ENCODE measurements at regions not wholly inside any gene's neighbourhood (a gene's known extent, or its start where the extent isn't known, plus 50 kb on each side); places are given as distances from the start of the nearest gene placed in this dataset.

- WGBS (ENCODE audit: insufficient coverage, low coverage, missing lambda C conversion rate) = 3% methylated on average over 11 of the region's 11 CpGs
- no peak for FAIRE-seq
- H3K4me3 ChIP-seq = no peak overlapping the region
- H2AFZ ChIP-seq (ENCODE audit: low read depth, low read length) = no peak overlapping the region
- peaks cover 0 to 3% of the 10 kb centered on the region in 2 experiments; a peak in 1 of 5 replicates for H3K4me1 ChIP-seq (replicated peaks in 1 of 2; ENCODE audit: control insufficient read depth in 2 of 2, insufficient read depth in 2 of 2, low read length in 2 of 2)
- no peaks in the 10 kb centered on the region for H3K36me3 ChIP-seq (ENCODE audit: control insufficient read depth, insufficient read depth, low read length)
- ATAC-seq = no peak
- POLR2A ChIA-PET = interaction anchor here (0.6 to 0.7 kb wide), 4 partner anchors 11 to 151 kb away, joined by 3 read pairs; no protein-coding TSS in a partner anchor
- no peaks in the 10 kb centered on the region for H3K9me3 ChIP-seq (replicated peaks; ENCODE audit: control insufficient read depth, insufficient read depth, low read depth, low read length)
- no peak overlapping the region for H3K27ac ChIP-seq (ENCODE audit: extremely low read depth, low read depth, low read length)
- H3K9ac ChIP-seq (ENCODE audit: insufficient read depth in 1 of 2, low read depth in 2 of 2, low read length in 2 of 2) = no peak overlapping the region; a peak in 1 of 4 replicates
- H3K9me1 ChIP-seq (ENCODE audit: control insufficient read depth, insufficient read depth, low read length) = no peaks in the 10 kb centered on the region
- no peak overlapping the region for H3K4me2 ChIP-seq (ENCODE audit: insufficient read depth, low read length)
- H3K27me3 ChIP-seq (ENCODE audit: control insufficient read depth in 2 of 2, insufficient read depth in 2 of 2, low read length in 2 of 2) = peaks cover 40 to 63% of the 10 kb centered on the region in 2 experiments
- no peak for DNase-seq (ENCODE audit: extremely low read depth in 1 of 4, low spot score in 3 of 4)
- no peaks in the 10 kb centered on the region for H4K20me1 ChIP-seq (replicated peaks; ENCODE audit: control insufficient read depth, insufficient read depth, low read length)
- CTCF ChIA-PET (ENCODE audit: low intra/inter-chr PET ratio) = no interaction called here
- no TSS peak for BruUV-seq (replicated peaks)
- in situ Hi-C loops (cut with MboI) (no loop called here), intact Hi-C loops (cut with micrococcal nuclease) (no loop called here)
- no peaks in the 10 kb centered on the region for H3K79me2 ChIP-seq (ENCODE audit: control insufficient read depth, insufficient read depth, low read length)
- TF ChIP-seq CEBPB (tag; IDR thresholded peaks at IDR 0.05) (no peak), NFXL1 (CRISPR knock-in tag; IDR thresholded peaks at IDR 0.05) (no peak), TOE1 (IDR thresholded peaks at IDR 0.05; ENCODE audit: borderline replicate concordance) (no peak), TOE1 (CRISPR knock-in tag; IDR thresholded peaks at IDR 0.05; ENCODE audit: borderline replicate concordance, low read depth) (no peak), TCF15 (CRISPR knock-in tag; IDR thresholded peaks at IDR 0.05) (no peak), MBD1 (CRISPR knock-in tag; IDR thresholded peaks at IDR 0.05) (no peak), ELK3 (CRISPR knock-in tag; IDR thresholded peaks at IDR 0.05) (no peak), AFF4 (CRISPR knock-in tag; IDR thresholded peaks at IDR 0.05) (no peak), ILF3 (IDR thresholded peaks at IDR 0.05; ENCODE audit: borderline replicate concordance) (no peak), NCOA1 (IDR thresholded peaks at IDR 0.05; ENCODE audit: low read depth) (no peak), HIVEP1 (CRISPR knock-in tag; IDR thresholded peaks at IDR 0.05) (no peak), MLLT1 (IDR thresholded peaks at IDR 0.05) (no peak), RBM25 (IDR thresholded peaks at IDR 0.05; ENCODE audit: low read depth, low read length, severe bottlenecking) (no peak), PTBP1 (IDR thresholded peaks at IDR 0.05; ENCODE audit: low read depth, low read length) (no peak), BMI1 (IDR thresholded peaks at IDR 0.05; ENCODE audit: low read length) (no peak)
These were observed 87.0 kb upstream of the VRK1 start for GRCh38 chr14:96710060-96710666.

Data from K562 (cell line).